ENCODE measurements at regions not wholly inside any gene's neighbourhood (a gene's known extent, or its start where the extent isn't known, plus 50 kb on each side); places are given as distances from the start of the nearest gene placed in this dataset.

- DNase-seq = peak in 1 of 58 donors; percentile 11
Measured at GRCh38 chr2:235300368-235301201, 193.3 kb upstream of the AGAP1 start.

GRCh38 chr2:235301202-235302076 is 192.4 kb upstream of the AGAP1 start:
- DNase-seq = no peak

- DNase-seq = no peak
Measured at GRCh38 chr2:235302263-235302662, 191.6 kb upstream of the AGAP1 start.

GRCh38 chr2:235303499-235304291 is 190.1 kb upstream of the AGAP1 start:
- DNase-seq = no peak

GRCh38 chr2:235305678-235306077 is 188.2 kb upstream of the AGAP1 start:
- no peak for DNase-seq

- no peak for DNase-seq
Measured at GRCh38 chr2:235311044-235311443, 182.8 kb upstream of the AGAP1 start.

- no peak for DNase-seq
Measured at GRCh38 chr2:235312571-235312970, 181.3 kb upstream of the AGAP1 start.

GRCh38 chr2:235314371-235314930 is 179.4 kb upstream of the AGAP1 start:
- DNase-seq = peak in 13 of 58 donors; percentile 3 to 47 (median 9)

- DNase-seq = no peak
Measured at GRCh38 chr2:235319095-235319494, 174.7 kb upstream of the AGAP1 start.

- DNase-seq = no peak
Measured at GRCh38 chr2:235320326-235320725, 173.5 kb upstream of the AGAP1 start.

- DNase-seq = no peak
Measured at GRCh38 chr2:235324324-235324723, 169.5 kb upstream of the AGAP1 start.

GRCh38 chr2:235325151-235325550 is 168.7 kb upstream of the AGAP1 start:
- no peak for DNase-seq

GRCh38 chr2:235328991-235329390 is 164.9 kb upstream of the AGAP1 start:
- no peak for DNase-seq

GRCh38 chr2:235330775-235331451 is 162.9 kb upstream of the AGAP1 start:
- DNase-seq = peak in 13 of 58 donors; percentile 1 to 41 (median 8)

- DNase-seq = no peak
Measured at GRCh38 chr2:235332240-235332890, 161.5 kb upstream of the AGAP1 start.

- DNase-seq = no peak
Measured at GRCh38 chr2:235333076-235333475, 160.8 kb upstream of the AGAP1 start.

- no peak for DNase-seq
Measured at GRCh38 chr2:235334179-235334578, 159.7 kb upstream of the AGAP1 start.

GRCh38 chr2:235343156-235343774 is 150.6 kb upstream of the AGAP1 start:
- DNase-seq = no peak

- DNase-seq = no peak
Measured at GRCh38 chr2:235343869-235344268, 150.0 kb upstream of the AGAP1 start.

- DNase-seq = no peak
Measured at GRCh38 chr2:235345745-235346144, 148.1 kb upstream of the AGAP1 start.

Measured in anterior cingulate cortex (tissue), 58 donors.